ENCODE measurements at regions not wholly inside any gene's neighbourhood (a gene's known extent, or its start where the extent isn't known, plus 50 kb on each side); places are given as distances from the start of the nearest gene placed in this dataset.

DNA sequence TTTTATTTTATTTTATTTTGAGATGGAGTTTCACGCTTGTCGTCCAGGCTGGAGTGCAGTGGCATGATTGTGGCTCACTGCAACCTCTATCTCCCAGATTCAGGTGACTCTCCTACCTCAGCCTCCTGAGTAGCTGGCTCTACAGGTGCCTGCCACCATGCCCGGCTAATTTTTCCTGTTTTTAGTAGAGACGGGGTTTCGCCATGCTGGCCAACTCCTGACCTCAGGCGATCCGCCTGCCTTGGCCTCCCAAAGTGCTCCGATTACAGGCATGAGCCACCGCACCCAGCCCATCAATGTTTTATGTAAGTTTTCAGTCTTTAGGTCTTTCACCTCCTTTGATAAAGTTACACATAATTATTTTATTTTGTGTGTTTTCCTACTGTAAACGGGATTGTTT lies 154.6 kb downstream of the COPRS start:
- DNase-seq: no peak

DNA sequence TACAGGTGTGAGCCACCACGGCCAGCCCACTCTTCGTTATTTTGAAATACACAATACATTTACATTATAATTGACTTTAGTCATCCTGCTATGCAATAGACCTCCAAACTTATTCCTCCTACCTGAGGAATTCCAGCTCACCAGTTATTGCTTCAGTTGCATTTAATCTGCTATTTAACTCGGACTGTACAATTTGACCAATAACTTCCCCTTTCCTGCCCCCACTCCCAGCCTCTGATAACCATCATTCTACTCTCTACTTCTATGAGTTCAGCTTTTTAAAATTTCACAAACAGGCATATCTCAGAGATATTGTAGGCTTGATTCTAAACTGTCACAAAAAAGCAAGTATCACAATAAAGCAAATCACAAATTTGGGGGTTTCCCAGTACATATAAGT lies 157.0 kb downstream of the COPRS start:
- no peak for DNase-seq

DNA sequence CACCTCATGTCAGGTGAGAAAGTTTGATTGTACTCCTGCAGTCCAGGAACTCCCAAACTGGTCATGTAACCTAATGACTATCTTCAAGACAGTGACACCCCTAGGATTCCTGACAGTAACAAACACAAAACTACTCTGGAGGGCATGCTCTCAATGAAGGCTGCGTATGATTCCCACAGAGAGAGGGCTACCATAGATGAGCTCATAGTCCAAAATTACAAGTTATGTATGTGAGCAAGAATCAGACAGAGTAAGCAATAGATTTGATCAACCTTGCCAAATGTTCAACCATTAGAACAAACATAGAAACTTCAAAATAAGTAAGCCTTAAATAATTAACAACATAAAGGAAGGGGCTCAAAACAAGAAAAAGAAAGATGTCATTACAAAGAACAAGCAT lies 158.1 kb downstream of the COPRS start:
- DNase-seq: no peak

DNA sequence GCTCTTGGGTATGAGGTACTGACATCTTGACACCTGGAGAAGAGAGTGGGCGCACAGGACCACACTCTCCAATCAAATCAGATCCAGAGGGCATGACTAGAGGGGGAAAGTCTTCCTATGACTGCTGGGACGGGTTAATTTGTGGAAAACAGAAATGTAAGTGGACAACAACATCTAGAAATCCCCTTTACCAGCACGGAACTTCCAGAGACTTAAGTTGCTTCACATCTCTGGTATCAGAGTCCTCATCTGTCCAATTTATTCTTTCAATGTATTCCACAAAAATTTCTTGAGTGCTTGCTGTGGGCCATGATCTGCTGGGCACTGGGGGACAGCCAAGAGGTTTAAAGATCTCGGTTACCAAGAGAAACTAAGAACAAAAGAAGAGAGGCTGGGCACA lies 159.2 kb downstream of the COPRS start:
- no peak for DNase-seq

DNA sequence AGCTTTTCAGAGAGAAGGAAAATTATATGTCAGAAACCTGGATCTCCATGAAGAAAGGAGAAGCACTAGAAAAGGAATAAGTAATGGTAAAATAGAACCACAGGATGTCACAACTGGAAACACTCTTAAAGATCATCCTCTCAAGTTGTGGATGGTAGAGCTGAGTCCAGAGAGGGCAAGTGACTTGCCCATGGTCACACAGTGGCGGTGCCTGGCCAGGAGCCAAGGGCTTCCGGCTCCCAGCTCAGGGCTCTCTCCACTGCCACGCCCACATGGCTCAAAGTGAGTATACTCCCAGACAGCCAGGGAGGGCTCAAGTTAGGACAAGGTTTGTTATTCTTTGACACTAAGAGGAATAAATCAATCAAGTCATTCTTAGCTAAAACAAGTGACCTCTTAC lies 159.8 kb downstream of the COPRS start:
- no peak for DNase-seq

DNA sequence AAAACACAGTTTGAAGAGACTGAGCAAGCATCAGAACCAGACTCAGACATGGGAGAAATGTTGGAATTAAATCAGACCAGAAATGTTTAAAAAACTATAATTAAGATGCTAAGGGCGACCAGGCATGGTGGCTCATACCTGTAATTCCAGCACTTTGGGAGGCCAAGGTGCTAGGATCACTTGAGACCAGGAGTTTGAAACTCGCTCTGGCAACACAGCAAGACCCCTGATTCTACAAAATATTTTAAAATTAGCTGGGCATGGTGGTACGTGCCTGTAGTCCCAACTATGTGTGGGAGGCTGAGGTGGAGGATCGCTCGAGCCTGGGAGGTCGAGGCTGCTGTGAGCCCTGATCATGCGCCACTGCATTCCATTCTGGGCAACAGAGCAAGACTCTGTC lies 160.3 kb downstream of the COPRS start:
- DNase-seq: no peak

DNA sequence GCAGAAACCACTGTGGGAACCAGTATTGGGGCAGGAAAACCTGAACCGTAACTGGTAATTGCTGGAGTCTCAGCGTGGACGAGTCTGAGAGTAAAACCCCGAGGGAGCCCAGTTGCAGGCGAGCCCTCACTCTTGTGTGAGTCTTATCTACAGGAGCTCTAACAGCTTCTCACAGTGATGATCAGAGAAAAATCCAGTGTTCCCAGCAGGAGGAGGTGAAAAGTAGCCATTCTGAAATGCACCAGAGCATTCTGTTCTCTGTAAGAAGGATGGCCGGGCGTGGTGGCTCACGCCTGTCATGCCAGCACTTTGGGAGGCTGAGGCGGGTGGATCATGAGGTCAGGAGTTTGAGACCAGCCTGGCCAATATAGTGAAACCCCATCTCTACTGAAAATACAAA lies 161.2 kb downstream of the COPRS start:
- DNase-seq: no peak

DNA sequence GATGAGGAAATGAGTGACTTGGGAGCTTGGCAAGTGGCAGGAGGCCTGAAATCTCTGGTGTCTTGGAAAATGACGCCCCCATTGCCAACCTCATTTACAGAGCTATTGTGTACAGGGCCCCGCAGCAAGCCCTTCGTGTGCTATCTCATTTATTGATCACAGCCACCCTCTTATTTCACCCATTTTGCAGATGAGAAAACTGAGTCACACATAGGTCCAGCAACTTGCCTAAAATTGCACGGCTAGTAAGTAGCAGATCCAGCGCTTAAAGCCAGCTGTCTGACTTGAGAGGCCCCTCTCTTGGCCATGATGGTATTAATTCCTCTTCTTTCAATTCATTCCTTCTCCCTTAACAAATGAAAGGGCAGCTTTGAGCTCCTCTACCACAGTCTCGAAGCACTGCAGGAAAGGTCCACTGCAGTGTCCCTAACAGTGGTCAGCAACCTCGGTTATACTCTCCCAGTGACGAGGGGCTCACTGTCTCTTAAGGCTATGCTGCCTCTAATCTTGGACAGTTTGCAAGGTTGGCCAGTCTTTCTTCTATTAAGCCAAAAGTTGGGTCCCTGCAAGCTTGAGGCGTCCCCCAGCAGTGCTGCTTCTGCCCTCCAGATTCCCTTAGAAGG lies 162.2 kb downstream of the COPRS start:
- DNase-seq: no peak

DNA sequence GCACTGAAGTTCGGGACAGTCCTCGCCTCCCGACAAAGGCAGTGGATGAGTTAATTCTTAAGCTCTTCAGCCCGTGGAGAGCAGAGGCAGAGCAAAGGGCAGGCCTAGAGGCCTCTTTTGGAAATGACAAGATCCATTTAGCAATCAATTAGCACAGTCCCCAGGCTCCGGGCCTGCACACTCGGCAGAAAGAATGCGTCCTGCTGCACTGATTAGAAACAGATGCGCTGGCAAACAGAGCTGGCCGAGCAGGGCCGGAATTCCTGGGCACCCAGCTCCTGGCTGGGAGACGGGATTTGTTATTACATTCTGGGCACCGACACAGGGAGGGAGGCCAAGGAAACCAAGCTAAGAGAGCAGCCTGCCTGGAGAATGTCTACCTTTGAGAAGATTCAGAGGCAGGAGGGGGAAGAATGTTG lies 162.9 kb downstream of the COPRS start:
- DNase-seq: peak; percentile 90

DNA sequence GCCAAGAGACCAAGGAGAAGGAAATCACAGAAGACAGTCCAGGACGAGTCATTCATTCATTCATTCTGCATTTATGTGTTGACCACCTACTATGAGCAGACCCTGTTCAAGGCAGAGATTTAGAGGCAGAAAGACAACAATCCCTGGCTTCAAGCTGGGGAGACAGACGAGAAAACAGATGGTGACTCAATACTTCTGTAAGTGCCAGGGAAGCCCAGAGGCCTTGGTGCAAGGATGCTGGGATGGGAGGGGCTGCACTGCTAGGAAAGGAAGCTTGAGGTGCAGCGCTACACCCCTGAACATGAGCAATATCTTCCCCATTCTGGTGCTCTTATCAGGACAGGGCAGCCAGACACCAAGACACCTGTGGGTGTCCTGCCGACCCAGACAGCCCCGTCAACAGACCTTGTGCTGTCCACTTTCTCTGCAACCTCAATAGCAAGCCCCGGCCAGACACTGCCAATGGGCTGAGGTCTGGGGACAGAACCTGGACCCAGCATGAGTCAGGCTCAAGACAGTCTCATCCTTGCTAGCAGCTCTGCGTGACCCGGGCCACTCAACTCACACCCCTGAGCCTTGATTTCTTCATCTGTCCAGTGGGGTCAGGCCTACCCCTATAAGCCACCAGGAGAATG lies 163.5 kb downstream of the COPRS start:
- no peak for DNase-seq

DNA sequence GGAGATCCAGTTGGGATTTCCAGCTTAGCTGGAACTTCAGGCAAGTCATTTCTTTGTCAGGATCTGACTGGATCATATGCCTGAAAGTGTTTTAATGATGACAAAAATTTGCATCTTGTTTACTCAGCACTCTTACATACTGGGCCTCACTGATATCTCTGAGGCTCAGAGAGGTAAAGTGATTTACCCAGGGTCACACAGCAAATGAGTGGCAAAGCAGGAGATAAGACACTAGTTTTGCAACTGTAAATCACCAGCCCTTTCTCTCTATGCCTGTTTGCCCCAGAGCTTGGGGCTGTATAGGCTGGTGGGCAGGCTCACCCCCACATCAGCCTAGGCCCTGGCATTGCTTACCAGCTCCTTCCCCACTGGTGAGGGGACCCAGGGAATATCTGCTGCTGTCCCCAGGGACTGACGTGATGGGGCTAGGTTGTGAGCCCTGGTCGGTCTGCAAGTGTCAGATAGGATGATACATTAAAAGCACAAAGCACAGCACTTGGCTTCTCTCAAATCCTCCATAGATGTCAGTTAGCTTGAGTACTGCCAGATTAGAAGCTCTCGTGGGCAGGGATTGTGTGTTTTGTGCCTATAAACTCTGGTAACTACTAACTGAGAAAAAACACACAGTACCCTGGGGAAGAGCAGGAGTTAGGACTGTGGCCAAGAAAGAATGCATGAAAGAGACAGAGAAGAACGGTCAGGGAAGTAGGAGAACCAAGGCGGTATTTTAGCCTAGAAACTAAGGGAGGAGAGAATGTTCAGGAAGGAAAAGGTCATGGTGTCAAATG lies 165.4 kb downstream of the COPRS start:
- no peak for DNase-seq

DNA sequence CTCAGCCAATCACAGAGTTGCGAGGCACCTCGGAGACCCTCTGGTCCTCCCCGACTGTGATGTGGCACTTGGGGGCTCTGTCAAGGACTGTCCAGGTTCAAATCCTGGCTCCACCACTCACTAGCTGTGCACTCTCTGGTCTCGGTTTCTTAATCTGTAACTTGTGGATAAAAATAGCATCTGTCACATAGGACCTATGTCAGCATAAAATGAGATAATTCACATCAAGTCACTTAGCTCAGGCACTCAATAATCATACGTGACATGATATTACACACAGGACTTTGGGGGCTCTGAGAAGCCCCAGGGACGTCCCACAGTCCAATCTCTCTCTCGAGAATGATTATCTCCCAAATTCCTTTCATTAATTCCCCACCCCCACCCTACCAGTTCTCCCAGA lies 166.4 kb downstream of the COPRS start:
- DNase-seq: no peak

DNA sequence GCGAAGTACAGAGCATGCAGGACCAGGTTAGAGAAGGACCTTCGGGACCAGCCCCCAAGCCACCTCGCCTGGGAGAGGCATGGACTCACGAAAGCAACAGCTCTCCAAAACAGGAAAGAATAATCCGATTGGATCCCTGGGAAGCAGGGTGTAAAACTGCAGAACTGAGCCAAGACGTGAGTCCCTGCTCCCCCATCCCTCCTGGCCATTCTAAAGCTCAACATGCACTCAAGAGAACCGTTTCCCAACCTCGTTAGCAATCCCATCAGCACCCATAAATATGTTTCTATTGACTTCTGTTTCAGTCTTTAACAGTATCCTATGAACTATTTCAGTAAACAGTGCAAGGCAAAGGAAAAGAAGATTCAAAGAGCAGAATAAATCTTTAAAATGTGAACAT lies 167.0 kb downstream of the COPRS start:
- no peak for DNase-seq

DNA sequence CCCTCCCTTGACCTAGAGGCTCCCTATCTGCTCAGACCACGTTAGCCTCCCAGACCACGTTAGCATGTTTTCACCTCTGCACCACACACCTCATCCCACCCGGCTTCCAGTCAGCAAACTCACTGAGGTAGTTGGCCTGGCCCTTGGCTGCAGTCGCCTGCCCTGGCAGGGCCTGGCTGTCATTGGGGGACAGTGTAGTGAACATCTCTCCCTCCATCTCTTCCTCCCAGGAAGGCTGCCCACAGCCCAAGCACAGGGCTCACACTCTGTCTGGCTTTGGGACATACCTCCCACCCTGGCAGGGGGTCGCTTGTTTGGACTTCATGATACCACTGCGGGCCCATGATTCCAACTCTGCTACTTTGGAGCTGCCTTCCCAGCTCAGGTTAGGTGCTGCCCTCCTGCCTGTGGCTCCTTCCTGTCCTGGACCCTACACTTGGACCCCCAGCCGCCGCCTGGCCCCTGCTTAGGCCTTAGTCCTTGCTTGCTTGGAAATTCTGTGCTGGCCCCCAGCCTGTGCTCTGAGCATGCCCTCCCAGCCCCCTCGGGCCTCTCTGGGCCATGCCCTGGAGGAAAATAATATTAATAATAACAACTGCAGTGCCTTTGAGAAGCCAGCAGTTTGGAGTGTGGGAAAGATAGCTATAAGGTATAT lies 167.7 kb downstream of the COPRS start:
- DNase-seq: no peak

DNA sequence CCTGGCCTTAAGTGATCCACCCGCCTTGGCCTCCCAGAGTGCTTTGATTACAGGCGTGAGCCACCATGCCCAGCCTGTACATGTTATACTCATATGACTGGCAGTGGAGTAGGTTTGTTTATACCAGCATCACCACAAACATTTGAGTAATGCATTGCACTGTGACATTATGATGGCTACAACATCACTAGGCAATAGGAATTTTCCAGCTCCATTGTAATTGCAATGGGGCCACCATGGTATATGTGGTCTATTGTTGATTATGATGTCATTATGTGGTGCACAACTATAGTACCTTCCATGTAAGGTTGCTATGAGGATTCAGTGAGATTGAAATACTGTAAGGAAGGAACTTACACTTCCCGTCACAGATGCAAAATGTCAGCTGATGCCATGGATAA lies 168.9 kb downstream of the COPRS start:
- DNase-seq: no peak

DNA sequence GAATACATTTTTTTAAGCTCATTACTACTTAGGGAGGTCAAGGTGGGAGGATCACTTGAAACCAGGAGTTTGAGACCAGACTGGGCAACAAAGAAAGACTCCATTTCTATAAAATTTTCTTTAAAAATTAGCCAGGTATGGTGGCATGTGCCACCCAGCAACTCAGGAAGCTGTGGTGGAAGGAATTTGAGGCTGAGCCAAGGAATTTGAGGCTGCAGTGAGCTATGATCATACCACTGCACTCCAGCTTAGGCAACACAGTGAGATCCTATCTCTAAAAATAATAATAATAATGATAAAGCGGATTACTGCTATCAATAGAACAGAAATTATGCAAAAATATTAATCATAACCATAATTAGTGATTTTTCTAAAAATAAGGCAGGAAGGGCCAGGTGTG lies 170.3 kb downstream of the COPRS start:
- no peak for DNase-seq

DNA sequence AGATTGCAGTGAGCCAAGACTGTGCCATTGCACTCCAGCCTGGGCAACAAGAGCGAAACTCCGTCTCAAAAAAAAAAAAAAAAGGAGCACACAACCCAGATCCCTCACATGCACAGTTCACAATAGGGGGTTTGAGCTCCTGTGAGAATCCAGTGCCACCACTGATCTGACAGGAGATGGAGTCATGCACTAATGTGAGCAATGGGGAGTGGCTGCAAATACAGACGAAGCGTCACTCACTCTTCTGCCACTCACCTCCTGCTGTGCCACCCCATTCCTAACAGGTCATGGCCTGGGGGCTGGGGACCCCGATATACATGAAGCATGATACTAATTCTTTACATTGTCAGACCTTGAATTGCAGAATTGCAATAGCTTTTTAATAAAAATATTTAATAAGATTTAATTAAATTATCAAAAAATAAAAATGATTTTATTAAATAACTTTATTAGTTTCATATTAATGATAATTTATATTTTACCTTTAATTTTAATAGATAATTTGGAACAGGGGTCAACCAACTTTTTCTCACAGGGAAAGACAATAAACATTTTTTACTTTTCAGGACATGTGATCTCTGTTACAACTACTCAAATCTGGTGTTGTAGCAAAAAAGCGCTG lies 171.4 kb downstream of the COPRS start:
- no peak for DNase-seq

DNA sequence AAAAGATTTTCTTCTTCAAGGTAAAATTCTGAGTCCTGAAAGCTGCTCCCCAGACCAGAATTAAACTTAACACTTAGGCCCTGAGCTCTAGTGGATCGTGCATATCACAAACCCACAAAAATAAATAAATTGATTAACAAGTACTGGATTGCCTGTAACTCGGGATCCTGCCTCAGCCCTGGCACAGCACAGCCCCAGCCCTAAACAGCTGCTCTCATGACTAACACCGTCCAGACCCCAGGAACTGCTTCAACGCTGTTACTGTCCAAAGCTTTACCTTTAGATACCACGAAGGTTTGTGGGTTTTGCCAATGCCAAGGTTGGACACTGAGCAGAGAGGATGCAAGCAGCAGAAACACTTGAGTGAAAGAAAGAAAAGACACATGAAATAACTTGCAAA lies 172.5 kb downstream of the COPRS start:
- DNase-seq: no peak

DNA sequence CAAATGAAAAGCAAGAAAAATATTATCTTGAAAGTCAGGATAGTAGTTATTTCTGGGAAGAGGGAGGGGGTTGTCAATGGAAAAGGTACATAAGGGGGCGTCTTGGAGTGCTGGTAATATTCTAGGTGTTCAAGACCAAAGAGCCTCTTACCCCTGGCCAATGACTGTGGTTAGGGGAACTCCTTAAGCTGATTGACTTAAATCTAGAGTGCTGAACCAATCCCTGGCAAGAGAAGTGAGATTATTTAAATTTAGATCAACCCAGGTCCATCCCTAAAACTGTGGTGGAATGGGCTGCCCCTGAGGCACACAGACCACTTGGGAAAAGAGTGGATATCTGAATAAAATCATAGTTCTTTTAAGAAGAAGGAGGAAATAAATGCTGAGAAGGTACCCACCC lies 174.1 kb downstream of the COPRS start:
- no peak for DNase-seq

DNA sequence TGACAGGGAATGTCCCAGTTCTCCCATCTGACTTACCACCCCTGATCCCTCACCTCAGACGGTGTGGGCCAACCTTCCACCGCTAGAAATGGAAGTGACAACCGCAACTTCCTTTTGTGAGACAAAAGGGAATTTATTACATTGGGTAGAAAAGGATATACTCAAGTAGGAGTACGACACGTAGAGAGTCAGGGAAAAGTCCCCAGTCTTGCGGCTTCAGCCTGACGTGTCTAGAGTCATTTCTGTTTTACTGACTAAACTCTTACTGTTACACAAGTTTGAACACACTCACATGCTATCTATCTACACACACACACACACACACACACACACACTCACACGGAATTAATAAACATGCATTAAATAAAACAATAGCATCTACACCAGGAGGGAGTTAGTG lies 178.9 kb downstream of the COPRS start:
- DNase-seq: no peak

DNA sequence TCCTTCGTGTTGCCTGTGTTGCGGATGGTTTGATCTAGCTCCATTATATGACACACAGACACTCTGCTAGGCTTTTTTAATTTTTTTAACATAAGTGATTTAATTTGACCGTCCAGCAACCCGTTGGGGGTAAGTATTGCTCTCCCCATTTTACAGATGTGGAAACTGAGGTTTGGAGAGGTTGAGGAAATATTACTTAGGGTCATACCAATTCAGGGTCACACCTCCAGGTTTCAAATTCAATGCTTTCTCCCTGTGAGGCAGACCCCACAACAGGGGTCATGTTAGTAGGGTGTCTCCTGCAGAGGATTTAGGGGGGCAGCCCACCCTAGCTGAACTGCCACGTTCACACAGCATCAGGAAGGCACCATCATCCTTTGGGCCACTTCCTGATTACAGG lies 179.4 kb downstream of the COPRS start:
- no peak for DNase-seq

DNA sequence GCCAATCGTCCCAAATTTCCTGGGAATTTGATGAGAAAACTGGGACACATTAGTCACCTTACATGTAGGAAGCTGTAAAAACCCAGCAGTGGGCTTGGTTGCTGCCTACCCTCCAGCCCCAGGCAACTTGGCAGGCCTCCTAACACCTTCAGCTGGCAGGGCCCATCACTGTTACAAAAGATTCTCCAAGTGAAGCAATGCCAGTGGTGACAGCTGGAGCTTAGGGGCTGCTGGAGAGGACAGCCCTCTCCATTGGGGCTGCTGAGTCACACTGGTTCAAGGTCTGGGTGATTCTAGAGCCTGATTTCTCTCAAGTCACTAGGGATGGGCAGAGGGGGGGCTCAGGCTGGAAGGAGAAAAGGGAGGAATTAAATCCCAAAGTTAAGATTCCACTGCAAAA lies 180.6 kb downstream of the COPRS start:
- no peak for DNase-seq
